Dendritic cell treated with granulocyte-macrophage colony-stimulating factor and Interleukin-4, amounts not matched to agents 40 ng/mL and 50 ng/mL, for 4 days (primary cell): ENCODE measurements at regions not wholly inside any gene's neighbourhood (a gene's known extent, or its start where the extent isn't known, plus 50 kb on each side); places are given as distances from the start of the nearest gene placed in this dataset.
"Not testable (repeated sequence)": the region's sequence is repeated elsewhere in the genome, so short reads cannot be mapped to it uniquely, and the experiment has no call there.

Source experiments
- H3K27ac Mint-ChIP-seq: one replicate; pipeline ENCODE4 v1.8.0; 2022; ENCODE audit warnings: mild to moderate bottlenecking, mixed read lengths
- H3K27me3 Mint-ChIP-seq: one replicate; pipeline ENCODE4 v1.8.0; 2022; ENCODE audit warnings: mild to moderate bottlenecking, mixed read lengths
- H3K36me3 Mint-ChIP-seq: one replicate; pipeline ENCODE4 v1.8.0; 2022; ENCODE audit warnings: low read depth, mixed read lengths
- H3K4me1 Mint-ChIP-seq: one replicate; pipeline ENCODE4 v1.8.0; 2022; ENCODE audit warnings: low read depth, mixed read lengths
- H3K4me3 Mint-ChIP-seq: one replicate; pipeline ENCODE4 v1.8.0; 2022; ENCODE audit warnings: mild to moderate bottlenecking, moderate library complexity, mixed read lengths
- H3K9me3 Mint-ChIP-seq: one replicate; pipeline ENCODE4 v1.8.0; 2022; ENCODE audit warnings: mixed read lengths
- intact Hi-C: fragments of 100-400 bp; cut with micrococcal nuclease; formaldehyde crosslinking; loops from one replicate; pipeline ENCODE4 v1.15.0; 2022

- Mint-ChIP-seq H3K27me3 (no peaks in the 10 kb centered on the region), H3K4me1 (no peaks in the 10 kb centered on the region), H3K9me3 (peaks cover 9% of the 10 kb centered on the region), H3K27ac (no peak overlapping the region), H3K36me3 (no peaks in the 10 kb centered on the region), H3K4me3 (no peak overlapping the region)
- intact Hi-C loops = no loop called here
These were observed 124.3 kb downstream of the GJA1 start for GRCh38 chr6:121559611-121560269.

GRCh38 chr6:121560476-121560875 is 125.0 kb downstream of the GJA1 start:
- intact Hi-C loops = no loop called here
- Mint-ChIP-seq H3K27ac (no peak overlapping the region), H3K4me3 (no peak overlapping the region)

GRCh38 chr6:121563286-121563685 is 127.8 kb downstream of the GJA1 start:
- Mint-ChIP-seq H3K4me1 (no peaks in the 10 kb centered on the region), H3K9me3 (peaks cover 20% of the 10 kb centered on the region), H3K4me3 (no peak overlapping the region), H3K27ac (no peak overlapping the region), H3K27me3 (no peaks in the 10 kb centered on the region), H3K36me3 (no peaks in the 10 kb centered on the region)
- intact Hi-C loops = no loop called here

More at GRCh38 chr6:121560476-121560875, 125.0 kb downstream of the GJA1 start:
- Mint-ChIP-seq H3K9me3 (peaks cover 16% of the 10 kb centered on the region), H3K4me1 (no peaks in the 10 kb centered on the region), H3K36me3 (no peaks in the 10 kb centered on the region), H3K27me3 (no peaks in the 10 kb centered on the region)

- H3K27me3 Mint-ChIP-seq, H3K36me3 Mint-ChIP-seq, H3K4me1 Mint-ChIP-seq, H3K4me3 Mint-ChIP-seq, intact Hi-C loops, H3K27ac Mint-ChIP-seq: not testable (repeated sequence)
- H3K9me3 Mint-ChIP-seq = peaks cover 20% of the 10 kb centered on the region
These were observed 129.1 kb downstream of the GJA1 start for GRCh38 chr6:121564529-121564928.

- Mint-ChIP-seq H3K9me3 (peaks cover 8% of the 10 kb centered on the region), H3K4me3 (no peak overlapping the region), H3K36me3 (no peaks in the 10 kb centered on the region), H3K27ac (no peak overlapping the region), H3K4me1 (peaks cover 13% of the 10 kb centered on the region), H3K27me3 (no peaks in the 10 kb centered on the region)
- intact Hi-C loops = no loop called here
These were observed 136.0 kb downstream of the GJA1 start for GRCh38 chr6:121571455-121571854.

- H3K9me3 Mint-ChIP-seq = peaks cover 8% of the 10 kb centered on the region
- no peaks in the 10 kb centered on the region for H3K36me3 Mint-ChIP-seq
- H3K4me1 Mint-ChIP-seq = peaks cover 24% of the 10 kb centered on the region
- H3K27ac Mint-ChIP-seq = peak overlapping the region; percentile 9
- H3K4me3 Mint-ChIP-seq = no peak overlapping the region
- no peaks in the 10 kb centered on the region for H3K27me3 Mint-ChIP-seq
- intact Hi-C loops = no loop called here
These were observed 138.0 kb downstream of the GJA1 start for GRCh38 chr6:121573481-121573880.

- Mint-ChIP-seq H3K4me1 (peaks cover 43% of the 10 kb centered on the region), H3K36me3 (no peaks in the 10 kb centered on the region), H3K4me3 (no peak overlapping the region), H3K27me3 (no peaks in the 10 kb centered on the region), H3K27ac (no peak overlapping the region), H3K9me3 (no peaks in the 10 kb centered on the region)
- intact Hi-C loops = no loop called here
These were observed 142.8 kb downstream of the GJA1 start for GRCh38 chr6:121578216-121578615.

GRCh38 chr6:121579478-121579877 is 144.0 kb downstream of the GJA1 start:
- H3K36me3 Mint-ChIP-seq = no peaks in the 10 kb centered on the region
- H3K27ac Mint-ChIP-seq = no peak overlapping the region
- no peak overlapping the region for H3K4me3 Mint-ChIP-seq
- H3K9me3 Mint-ChIP-seq = no peaks in the 10 kb centered on the region
- intact Hi-C loops = no loop called here
- H3K27me3 Mint-ChIP-seq = no peaks in the 10 kb centered on the region
- H3K4me1 Mint-ChIP-seq = peaks cover 31% of the 10 kb centered on the region

GRCh38 chr6:121581327-121581726 is 145.9 kb downstream of the GJA1 start:
- H3K27ac Mint-ChIP-seq = no peak overlapping the region
- no peaks in the 10 kb centered on the region for H3K27me3 Mint-ChIP-seq
- no peaks in the 10 kb centered on the region for H3K36me3 Mint-ChIP-seq
- intact Hi-C loops = no loop called here
- no peak overlapping the region for H3K4me3 Mint-ChIP-seq
- H3K9me3 Mint-ChIP-seq = no peaks in the 10 kb centered on the region
- H3K4me1 Mint-ChIP-seq = peaks cover 31% of the 10 kb centered on the region

GRCh38 chr6:121582262-121582661 is 146.8 kb downstream of the GJA1 start:
- intact Hi-C loops = no loop called here

GRCh38 chr6:121584586-121585369 is 149.3 kb downstream of the GJA1 start:
- Mint-ChIP-seq H3K27me3 (no peaks in the 10 kb centered on the region), H3K4me3 (no peak overlapping the region), H3K9me3 (no peaks in the 10 kb centered on the region), H3K4me1 (peaks cover 8% of the 10 kb centered on the region), H3K36me3 (no peaks in the 10 kb centered on the region), H3K27ac (no peak overlapping the region)
- intact Hi-C loops = no loop called here

More at GRCh38 chr6:121582262-121582661, 146.8 kb downstream of the GJA1 start:
- peaks cover 31% of the 10 kb centered on the region for H3K4me1 Mint-ChIP-seq
- H3K27me3 Mint-ChIP-seq = no peaks in the 10 kb centered on the region
- H3K27ac Mint-ChIP-seq = no peak overlapping the region
- no peaks in the 10 kb centered on the region for H3K36me3 Mint-ChIP-seq
- no peak overlapping the region for H3K4me3 Mint-ChIP-seq
- H3K9me3 Mint-ChIP-seq = no peaks in the 10 kb centered on the region

GRCh38 chr6:121590438-121590837 is 155.0 kb downstream of the GJA1 start:
- H3K27me3 Mint-ChIP-seq = no peaks in the 10 kb centered on the region
- no peaks in the 10 kb centered on the region for H3K9me3 Mint-ChIP-seq
- no peak overlapping the region for H3K4me3 Mint-ChIP-seq
- H3K4me1 Mint-ChIP-seq = no peaks in the 10 kb centered on the region
- intact Hi-C loops = no loop called here
- H3K36me3 Mint-ChIP-seq = no peaks in the 10 kb centered on the region
- H3K27ac Mint-ChIP-seq = no peak overlapping the region

- H3K9me3 Mint-ChIP-seq = no peaks in the 10 kb centered on the region
- no peak overlapping the region for H3K4me3 Mint-ChIP-seq
- H3K4me1 Mint-ChIP-seq = no peaks in the 10 kb centered on the region
- H3K27me3 Mint-ChIP-seq = no peaks in the 10 kb centered on the region
- no peaks in the 10 kb centered on the region for H3K36me3 Mint-ChIP-seq
- no peak overlapping the region for H3K27ac Mint-ChIP-seq
- intact Hi-C loops = no loop called here
These were observed 155.5 kb downstream of the GJA1 start for GRCh38 chr6:121590916-121591315.

GRCh38 chr6:121592261-121592935 is 157.0 kb downstream of the GJA1 start:
- H3K27ac Mint-ChIP-seq = no peak overlapping the region
- no peaks in the 10 kb centered on the region for H3K27me3 Mint-ChIP-seq

More at GRCh38 chr6:121592261-121592935, 157.0 kb downstream of the GJA1 start:
- H3K9me3 Mint-ChIP-seq = no peaks in the 10 kb centered on the region
- no peaks in the 10 kb centered on the region for H3K4me1 Mint-ChIP-seq
- intact Hi-C loops = no loop called here
- H3K4me3 Mint-ChIP-seq = no peak overlapping the region
- no peaks in the 10 kb centered on the region for H3K36me3 Mint-ChIP-seq
